ENCODE measurements at regions not wholly inside any gene's neighbourhood (a gene's known extent, or its start where the extent isn't known, plus 50 kb on each side); places are given as distances from the start of the nearest gene placed in this dataset.

- DNase-seq, result no peak
Measured at GRCh38 chr5:163963881-163964280, 458.5 kb downstream of the MAT2B start.

DNA sequence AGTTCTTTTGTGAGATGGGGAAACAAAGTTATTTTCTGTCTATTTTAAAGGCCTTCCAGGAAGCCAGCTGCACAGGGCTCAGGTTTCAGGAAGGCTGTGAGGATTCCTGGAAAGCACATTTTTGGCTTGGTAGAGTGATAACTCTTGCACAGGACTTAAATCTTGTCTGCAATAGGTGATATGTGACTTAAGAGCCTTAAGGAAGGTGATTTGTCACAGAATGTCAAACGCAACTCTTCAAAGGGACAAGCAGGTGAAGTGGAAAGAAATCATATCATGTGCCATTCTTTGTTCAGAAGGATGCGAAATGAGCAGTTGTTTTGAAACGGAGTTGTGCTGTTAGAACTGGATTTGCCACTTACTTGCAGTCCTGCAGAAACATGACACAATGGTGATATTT lies 459.3 kb downstream of the MAT2B start:
- no peak for DNase-seq

DNA sequence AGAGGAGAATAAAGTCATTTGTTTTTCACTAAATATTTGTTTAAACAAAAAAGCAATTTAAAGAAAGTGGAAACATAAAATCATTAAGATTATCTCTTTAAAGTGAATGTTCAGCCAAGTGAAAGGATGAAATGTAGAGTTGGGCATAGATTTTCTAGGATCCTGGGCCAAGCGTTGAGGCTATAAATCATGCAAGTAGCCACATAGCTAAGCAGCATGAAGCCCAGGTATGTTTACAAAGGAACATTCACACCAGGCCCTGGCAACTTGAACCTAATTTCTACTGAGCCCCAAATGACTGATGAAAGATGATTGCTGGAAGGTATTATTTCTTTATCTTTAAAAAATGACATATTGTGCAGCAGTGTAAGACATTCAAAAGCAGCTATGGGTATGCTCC lies 461.8 kb downstream of the MAT2B start:
- no peak for DNase-seq

GRCh38 chr5:163968651-163969050 lies 463.2 kb downstream of the MAT2B start:
- DNase-seq, result no peak

- no peak for DNase-seq
Measured at GRCh38 chr5:163976696-163977095, 471.3 kb downstream of the MAT2B start.

DNA sequence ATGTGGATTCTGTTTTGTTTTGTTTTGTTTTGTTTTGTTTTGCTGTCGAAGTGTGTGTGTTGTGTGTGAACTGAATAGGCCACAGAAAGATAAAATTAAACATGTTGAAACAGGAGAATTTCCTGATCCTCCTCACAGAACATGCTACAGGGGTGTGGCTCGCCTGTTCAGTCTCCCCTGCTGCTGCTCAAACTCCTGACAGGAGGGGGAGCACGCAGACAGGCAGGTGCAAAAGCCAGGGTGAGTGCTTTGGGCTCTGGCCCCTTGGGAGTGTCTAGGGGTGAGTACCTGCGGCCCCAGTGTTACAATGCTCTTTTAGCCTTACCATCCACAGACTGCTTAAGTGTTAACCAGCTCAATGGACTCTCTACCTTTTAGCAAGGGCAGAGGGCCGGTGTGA lies 473.5 kb downstream of the MAT2B start:
- DNase-seq, result no peak

DNA sequence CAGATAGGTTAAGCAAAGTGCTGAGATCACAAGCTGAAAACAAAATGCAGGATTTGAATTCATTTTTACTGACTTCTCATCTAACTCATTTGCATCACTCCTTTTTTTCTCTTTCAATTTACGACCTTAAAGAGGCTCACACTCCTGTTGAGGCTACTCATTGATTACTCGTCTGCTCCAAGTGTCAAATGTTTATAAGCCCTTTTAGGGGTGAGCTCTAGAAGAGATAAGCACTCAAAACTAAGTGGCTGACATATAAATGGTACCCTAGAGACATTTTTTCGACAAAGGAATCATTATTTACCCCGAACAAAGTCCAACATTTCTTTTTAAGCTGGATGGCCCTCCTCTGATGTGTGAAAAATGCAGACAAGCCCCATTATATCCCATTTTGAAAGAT lies 483.1 kb downstream of the MAT2B start:
- no peak for DNase-seq

DNA sequence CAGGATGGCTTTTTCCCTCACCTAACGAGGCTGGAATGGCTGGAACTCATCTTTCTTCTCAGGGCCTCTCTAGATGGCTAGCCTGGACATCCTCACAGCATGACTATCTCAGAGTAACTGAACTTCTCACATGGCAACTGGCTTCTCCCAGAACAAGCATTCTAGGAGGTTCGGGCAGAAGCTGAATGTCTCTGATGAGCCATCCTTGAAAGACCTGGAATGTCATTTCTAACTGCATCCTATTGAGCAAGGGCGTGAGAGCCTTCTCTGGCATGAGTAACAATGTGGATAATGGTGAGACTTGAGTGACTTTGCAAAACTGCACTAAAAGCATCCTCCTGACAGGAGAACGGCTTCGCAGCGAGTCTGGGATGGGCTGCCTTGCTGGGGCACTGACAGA lies 487.7 kb downstream of the MAT2B start:
- DNase-seq, result no peak

DNA sequence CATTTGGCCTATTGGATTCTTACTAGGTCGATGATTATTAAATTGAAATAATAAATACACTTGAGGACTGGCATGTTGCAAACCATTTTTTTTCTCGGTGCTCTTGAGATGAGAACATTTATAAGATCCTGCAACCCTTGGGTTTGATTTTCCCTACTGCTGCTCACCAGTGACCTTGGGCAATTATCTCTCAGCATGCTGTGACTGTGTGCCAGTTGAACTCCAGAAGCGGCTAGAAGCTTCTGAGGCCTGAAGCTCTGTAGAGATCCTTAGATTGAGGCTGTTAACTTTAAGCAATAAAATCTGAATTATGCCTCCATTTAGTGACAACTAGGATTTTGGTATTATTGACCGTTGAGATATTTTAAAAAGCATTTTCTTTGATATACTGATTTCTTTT lies 489.8 kb downstream of the MAT2B start:
- no peak for DNase-seq

- DNase-seq, result no peak
Measured at GRCh38 chr5:163997965-163998364, 492.5 kb downstream of the MAT2B start.

DNA sequence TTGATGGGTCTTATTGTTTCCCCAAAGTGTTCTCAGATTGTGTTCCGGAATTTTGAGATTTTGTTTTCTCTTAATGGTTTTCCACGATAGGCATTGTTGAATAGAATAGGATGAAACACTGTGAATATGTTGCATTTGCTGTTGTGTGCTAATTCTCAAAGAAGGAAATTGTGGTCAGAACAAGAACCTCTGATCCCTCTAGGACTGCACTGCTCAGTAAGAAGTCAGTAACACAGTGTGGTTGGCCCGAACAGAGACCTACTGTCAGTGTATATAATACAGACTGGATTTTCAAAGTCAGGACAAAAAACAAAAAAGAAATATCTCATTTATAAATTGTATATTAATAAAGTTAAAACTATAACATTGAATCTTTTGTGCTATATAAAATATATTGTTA lies 494.8 kb downstream of the MAT2B start:
- no peak for DNase-seq

- no peak for DNase-seq
Measured at GRCh38 chr5:164000819-164001218, 495.4 kb downstream of the MAT2B start.

- DNase-seq, result no peak
Measured at GRCh38 chr5:164002214-164002613, 496.8 kb downstream of the MAT2B start.

GRCh38 chr5:164002628-164003027 lies 497.2 kb downstream of the MAT2B start:
- DNase-seq, result no peak

DNA sequence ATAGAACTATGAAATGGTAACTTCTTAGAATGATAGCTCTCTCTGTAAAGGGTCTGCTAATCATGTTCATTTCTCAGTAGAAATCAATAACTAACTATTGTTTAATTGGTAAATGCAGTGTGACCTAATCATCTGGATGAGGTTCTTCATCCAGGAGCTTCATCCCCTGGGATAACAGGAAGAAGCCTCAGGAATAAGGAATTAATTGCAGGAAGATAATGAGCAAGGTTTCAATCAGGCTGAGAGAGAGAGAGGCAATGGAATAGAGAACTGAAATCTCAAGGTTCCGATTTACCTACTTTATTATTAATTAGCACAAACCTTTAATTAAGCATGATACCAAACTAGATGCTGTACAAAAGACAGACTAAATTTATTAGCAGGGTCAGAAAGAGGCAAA lies 499.7 kb downstream of the MAT2B start:
- no peak for DNase-seq

GRCh38 chr5:164007064-164007463 lies 501.6 kb downstream of the MAT2B start:
- DNase-seq, result no peak

DNA sequence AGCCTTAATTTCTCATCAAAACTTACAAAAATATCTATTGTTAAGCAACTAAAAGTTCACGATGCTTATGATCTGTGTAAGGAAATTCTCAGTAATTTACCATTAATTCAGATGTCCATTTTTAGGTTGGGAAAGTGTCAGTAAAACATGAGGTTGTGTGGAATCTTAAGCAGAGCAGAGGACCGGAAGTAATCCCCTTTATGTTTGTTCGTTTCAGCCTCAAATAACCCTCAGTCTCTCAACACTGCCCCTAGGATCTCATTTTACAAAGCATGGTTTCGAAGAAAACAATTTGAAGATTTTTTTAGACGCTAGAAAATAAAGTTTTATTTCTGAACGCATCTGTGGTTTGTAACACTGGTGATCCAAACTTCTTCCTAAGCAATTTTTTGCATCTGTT lies 504.2 kb downstream of the MAT2B start:
- no peak for DNase-seq

GRCh38 chr5:164010900-164011299 lies 505.5 kb downstream of the MAT2B start:
- DNase-seq, result no peak

DNA sequence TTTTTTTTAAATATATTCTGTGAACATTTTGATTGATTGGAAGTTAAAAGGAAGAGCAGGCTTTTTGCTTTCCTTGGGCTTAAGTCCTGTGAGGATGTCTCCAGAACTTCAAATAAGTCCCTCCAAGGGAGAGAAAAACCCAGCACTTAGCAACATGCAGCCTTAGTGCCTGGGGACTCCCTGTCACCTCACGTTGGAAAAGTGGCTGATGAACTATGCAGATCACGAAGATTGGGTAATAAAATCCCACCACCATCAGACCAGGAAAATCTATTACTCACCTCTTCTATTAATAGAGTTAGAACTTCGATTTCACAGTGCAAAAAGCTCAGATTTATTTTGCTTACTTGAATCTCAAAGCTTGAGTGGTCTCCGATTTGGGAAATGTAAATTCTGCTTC lies 507.0 kb downstream of the MAT2B start:
- no peak for DNase-seq

DNA sequence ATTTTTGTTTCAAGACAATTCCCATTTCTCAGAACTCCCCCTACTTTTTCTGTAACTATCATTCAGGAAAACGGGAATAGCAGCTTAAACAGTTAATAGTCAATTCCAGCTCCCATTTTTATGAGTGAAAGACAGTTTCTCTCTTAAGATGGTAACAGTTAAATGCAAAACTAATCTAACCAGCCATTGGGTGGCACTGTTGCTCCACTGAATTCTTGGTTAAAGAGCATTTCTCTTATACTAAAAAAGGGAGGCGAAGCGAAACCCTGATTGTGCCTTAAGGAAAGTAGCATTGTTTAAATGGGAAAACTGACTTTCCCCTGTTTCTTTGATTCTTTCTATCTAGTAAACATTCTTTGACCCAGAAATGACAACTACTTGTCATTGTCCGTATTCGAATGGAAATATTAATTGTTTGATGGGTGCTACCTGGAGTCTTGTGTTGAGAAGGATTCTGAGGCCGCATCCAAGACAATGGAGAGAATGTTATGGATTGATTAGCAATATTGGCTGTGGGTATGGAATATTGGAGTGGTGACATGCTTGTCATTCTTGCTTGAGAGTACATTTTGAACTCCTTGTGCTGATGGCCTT lies 507.8 kb downstream of the MAT2B start:
- DNase-seq, result peak; percentile 50

DNA sequence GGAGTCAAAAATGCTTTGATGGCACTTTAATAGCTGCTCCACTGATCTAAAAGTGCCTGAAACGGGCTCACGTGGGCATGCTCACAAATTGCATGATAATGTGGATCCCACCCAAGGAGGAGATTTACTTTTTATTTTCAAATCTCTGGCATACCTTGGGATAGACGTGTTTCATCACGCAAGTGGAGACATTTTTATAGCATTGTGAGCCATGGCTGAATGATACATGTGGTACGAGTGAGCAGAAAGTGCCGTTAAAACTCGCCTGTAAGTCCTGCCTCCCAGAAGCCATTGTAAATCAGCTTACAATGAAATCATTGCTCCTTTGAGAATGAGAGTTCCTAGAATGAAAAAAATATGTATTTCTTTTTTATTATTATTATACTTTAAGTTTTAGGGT lies 514.7 kb downstream of the MAT2B start:
- DNase-seq, result no peak

DNA sequence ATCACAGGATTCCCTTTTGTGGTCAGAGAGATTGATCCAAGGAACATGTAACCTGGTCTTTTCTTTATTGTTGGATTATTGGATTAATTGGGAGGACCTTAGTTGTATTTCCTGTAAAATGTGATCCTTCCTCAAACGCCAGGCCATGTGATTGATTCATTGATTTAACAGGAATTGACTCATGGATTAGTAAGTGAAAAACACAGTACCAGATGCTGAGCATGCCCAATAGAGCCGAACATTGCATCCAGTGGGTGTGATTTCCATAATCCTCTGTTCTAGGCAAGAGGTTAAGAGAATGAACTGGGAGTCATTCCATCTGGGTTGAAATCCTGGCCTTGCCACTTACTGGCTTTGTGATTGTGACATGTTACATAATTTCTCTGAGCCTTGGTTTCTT lies 522.3 kb downstream of the MAT2B start:
- DNase-seq, result no peak

GRCh38 chr5:164038128-164038783 lies 532.8 kb downstream of the MAT2B start:
- DNase-seq, result no peak

DNA sequence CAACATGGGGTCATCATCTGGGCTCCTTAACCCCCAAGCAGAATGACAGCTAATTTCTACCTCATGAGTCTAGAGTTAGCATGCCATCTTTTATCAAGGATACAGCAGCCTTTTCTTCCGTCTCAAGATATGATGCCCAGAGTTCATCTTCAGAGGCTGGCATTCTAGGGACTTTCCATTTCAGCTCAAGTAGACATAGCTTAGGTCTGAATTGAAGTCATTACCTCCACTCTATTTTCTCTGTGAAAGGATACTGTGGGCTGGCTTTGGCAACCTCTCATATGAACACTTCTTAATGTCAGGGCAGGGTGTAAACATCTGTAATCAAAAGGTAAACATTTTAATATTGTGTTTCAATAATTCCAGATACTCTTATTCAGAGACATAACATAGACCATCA lies 535.7 kb downstream of the MAT2B start:
- no peak for DNase-seq

DNA sequence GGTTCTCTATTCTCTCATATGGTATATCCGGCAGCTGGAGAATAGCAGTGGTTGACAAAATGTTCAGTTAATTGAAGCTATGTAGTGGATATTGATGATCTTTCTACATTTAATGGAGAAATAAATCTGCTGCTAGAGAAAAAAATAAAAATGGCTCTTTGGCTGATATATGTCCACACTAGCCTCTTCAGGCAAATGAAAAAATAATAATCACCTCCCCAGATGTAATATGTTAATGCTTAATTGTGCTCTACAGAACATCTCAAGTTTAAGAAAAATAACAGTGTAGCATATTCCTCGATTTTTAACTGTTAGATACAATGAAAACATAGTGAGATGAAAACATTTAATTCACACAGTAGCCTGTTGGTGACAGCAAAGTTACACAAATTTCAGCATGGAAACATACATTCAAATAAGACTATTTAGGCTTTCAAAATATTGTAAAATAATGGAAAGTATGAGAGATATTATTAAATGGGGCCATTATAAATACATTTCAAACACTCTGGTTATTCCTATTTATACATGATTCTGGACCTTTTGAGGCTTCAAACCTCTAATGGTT lies 543.0 kb downstream of the MAT2B start:
- DNase-seq, result no peak

Measured in left hindlimb (tissue), 1 donor.